Activated CD8-positive, alpha-beta memory T cell treated with anti-CD3 and anti-CD28 coated beads, Interleukin-2, amount 50 U/mL, for 48 hours (primary cell): ENCODE measurements at regions not wholly inside any gene's neighbourhood (a gene's known extent, or its start where the extent isn't known, plus 50 kb on each side); places are given as distances from the start of the nearest gene placed in this dataset.

Experiments used
- DNase-seq: peaks from one replicate; pipeline ENCODE4 v3.0.0-alpha.2; 2020

GRCh38 chr10:113420733-113421675, 131.8 kb upstream of the HABP2 start:
- no peak for DNase-seq

DNA sequence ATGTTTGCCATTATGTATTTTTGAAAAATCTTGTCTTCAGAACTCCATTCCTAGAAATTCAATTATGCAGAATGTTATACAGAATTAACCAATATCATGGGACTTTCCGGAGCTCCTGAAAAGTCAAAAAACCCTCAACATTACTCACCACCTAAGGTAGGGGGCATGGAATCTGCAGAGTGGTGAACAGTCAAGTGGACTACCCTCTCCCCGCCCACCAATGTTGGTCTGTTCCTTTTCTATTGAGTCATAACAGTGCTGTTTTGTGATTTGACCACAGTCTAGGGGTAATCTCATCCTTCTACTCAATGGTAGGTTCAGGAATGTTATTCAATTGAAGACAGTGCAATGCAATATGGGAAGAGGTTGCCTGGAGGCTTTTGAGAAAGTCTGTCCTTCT, 130.5 kb upstream of the HABP2 start:
- DNase-seq = no peak

GRCh38 chr10:113423981-113424721, 128.7 kb upstream of the HABP2 start:
- no peak for DNase-seq

DNA sequence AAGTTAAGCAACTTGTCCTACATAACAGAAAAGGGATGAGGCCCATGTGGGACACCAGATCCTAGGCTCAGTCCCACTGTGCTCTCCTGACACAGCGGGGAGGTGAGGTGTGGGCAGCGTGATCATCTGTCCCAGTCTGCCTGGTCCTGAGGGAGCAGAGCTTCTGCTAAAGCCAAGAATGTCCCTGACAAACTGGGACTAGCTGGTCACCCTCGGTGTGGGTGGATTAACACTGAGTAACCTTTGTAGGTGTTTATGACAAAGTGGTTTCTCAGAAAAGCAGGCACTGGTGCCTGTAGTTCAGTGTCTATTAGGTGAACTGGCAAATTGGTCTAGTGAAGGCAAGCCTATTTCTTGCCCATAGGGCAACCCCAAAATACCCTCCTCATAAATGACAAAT, 127.8 kb upstream of the HABP2 start:
- DNase-seq = no peak

GRCh38 chr10:113425541-113425951, 127.3 kb upstream of the HABP2 start:
- DNase-seq = no peak

GRCh38 chr10:113426181-113426877, 126.5 kb upstream of the HABP2 start:
- no peak for DNase-seq

DNA sequence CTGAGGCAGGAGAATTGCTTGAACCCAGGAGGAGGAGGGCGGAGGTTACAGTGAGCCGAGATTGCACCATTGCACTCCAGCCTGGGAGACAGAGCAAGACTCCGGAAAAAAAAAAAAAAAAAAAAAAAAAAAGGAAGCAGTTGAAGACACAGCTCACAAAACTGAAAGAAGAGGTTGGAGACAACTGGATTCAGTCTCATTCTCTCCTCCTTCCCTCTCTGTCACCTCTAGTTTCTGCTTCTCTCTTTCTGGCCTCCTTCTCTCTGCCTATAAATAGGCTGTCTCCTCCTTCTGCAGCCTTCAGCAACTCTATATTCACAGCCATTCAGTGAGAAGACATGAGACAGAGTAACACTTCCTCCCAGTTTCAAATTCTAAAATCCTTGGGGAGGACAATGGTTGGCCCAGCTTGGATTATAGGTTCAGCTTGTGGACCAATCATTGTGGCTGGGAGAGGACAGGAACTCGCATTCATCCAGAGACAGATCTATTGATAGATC, 125.6 kb upstream of the HABP2 start:
- no peak for DNase-seq

DNA sequence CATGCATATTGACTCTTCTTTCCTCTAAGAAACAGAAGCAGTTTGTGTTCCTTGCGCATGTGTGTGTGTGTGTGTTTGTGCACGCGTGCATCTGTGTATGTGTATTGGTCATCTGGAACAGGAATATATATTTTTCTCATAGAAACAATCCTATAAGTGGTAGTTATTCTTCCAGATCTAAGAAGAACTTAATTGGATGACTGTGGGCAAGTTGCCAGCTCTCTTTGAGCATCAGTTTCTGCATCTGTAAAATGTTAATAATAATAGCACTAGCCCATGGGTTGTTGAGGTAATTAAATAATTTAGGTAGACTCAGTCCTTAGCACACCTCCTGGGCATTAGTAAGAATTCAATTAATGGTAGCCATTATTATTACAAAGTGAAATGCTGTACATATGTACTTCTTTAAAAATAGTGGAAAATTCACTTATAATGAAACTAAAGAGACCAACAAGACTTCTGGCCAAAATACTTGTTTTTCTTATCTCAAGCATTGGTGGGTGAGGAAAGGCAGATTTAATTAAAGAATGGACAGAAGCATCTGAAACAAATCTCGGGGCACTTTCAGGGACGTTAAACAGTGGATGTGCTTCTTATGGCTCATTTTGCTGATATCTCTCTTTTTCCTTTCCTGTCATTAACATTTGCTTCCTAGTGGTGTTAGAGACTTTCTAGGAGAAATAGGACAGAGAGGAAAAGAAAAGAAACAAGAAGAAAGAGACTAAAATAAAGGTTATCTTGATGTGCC, 124.9 kb upstream of the HABP2 start:
- DNase-seq = no peak

- no peak for DNase-seq
These were observed 122.0 kb upstream of the HABP2 start for GRCh38 chr10:113430634-113431397.

- no peak for DNase-seq
These were observed 121.3 kb upstream of the HABP2 start for GRCh38 chr10:113431398-113432160.

GRCh38 chr10:113433711-113434110, 119.1 kb upstream of the HABP2 start:
- DNase-seq = no peak

GRCh38 chr10:113434315-113434714, 118.5 kb upstream of the HABP2 start:
- no peak for DNase-seq

- DNase-seq = no peak
These were observed 117.9 kb upstream of the HABP2 start for GRCh38 chr10:113434950-113435349.

DNA sequence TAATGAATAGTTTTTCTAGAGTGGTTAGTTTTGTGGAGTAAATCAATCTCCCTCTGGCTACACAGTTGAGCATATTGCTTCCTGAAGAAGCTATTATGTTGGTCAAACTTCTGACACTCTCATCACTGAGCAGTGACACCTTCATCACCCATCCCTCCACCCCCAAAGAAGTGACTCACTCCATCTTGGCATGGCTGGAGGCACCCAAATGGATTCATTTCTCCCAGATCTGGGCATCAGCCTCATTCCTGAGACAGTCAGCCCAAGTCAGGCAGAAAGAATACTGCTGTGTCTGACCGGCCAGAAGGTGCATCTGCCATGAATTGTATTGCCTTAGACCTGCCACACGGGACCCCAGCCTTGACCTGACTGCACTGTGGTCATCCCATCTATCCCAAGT, 117.0 kb upstream of the HABP2 start:
- no peak for DNase-seq

- DNase-seq = no peak
These were observed 116.0 kb upstream of the HABP2 start for GRCh38 chr10:113436851-113437250.

DNA sequence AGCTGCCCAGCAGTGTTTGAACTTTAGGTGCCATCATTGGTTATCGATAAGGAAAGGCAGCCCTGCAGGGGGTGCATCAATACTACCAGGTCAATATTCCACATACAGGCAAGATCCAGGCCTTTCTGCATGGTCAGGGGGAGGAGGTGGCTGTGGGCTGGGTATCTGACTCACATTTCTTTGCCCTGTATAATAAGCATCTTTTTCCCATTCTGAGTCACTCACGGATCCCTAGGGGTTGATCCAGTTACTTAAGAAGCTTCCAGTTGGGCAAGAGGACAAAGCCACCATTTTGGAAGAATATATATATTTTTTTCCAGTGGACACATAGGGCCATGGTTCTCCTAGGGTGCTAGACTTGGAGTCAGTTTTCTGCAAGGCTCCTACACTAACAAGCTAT, 114.2 kb upstream of the HABP2 start:
- DNase-seq = no peak

DNA sequence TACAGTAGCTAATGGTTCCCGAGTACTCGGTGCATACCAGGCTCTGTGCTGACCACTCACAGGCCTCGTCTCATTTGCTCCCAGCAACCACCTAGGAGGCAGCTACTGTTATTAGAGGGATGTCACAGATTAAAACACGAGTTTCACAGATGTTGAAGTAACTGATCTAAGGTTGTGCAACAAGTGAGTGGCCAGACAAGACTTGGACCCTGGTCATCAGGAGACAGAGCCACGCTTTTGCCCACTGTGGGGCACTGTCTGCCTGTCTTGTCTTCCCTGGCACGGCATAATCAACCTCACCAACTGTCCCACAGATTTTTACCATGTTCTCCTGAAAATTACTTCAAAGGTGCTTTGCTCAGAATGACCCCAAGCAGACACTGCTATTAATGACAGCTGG, 111.6 kb upstream of the HABP2 start:
- DNase-seq = no peak

- DNase-seq = no peak
These were observed 111.1 kb upstream of the HABP2 start for GRCh38 chr10:113441686-113442270.

DNA sequence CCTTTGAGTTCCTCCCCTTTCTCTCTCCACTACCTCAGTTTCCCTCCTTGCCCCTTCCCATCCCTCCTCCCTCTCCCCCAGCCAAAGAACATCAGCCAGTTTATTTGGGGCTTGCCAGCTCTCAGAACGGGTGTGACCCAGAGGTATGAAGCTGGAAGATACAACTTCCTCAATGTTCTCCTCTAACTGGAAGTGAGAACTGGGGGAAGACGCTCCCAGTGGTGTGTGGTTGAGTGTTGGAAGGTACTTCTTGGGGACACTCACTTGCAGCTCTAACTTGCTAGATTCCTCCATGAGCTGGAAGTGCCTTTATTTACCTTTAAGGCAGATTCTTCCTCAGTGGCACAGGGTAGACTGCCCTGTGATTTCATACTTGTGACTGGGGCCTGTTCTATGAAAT, 110.5 kb upstream of the HABP2 start:
- DNase-seq = no peak

- DNase-seq = no peak
These were observed 109.5 kb upstream of the HABP2 start for GRCh38 chr10:113443141-113443925.
